Hematopoietic multipotent progenitor cell treated with erythropoietin and hydrocortisone succinate and interleukin-3 and kit ligand, for 8 days (in vitro differentiated cells): ENCODE measurements at regions not wholly inside any gene's neighbourhood (a gene's known extent, or its start where the extent isn't known, plus 50 kb on each side); places are given as distances from the start of the nearest gene placed in this dataset.

Source experiments
- DNase-seq: peaks from one replicate; pipeline ENCODE4 v3.0.0-alpha.2; 2015

- DNase-seq, result no peak
Observed at GRCh38 chr14:53501361-53502211, 348.5 kb upstream of the DDHD1 start.

GRCh38 chr14:53500191-53500590, 347.1 kb upstream of the DDHD1 start:
- DNase-seq, result no peak

- DNase-seq, result no peak
Observed at GRCh38 chr14:53496668-53497067, 343.5 kb upstream of the DDHD1 start.

GRCh38 chr14:53495846-53496343, 342.8 kb upstream of the DDHD1 start:
- DNase-seq, result no peak

GRCh38 chr14:53494587-53494986, 341.5 kb upstream of the DDHD1 start:
- no peak for DNase-seq

GRCh38 chr14:53493860-53494259, 340.7 kb upstream of the DDHD1 start:
- DNase-seq, result no peak

GRCh38 chr14:53493320-53493719, 340.2 kb upstream of the DDHD1 start:
- DNase-seq, result no peak

- DNase-seq, result no peak
Observed at GRCh38 chr14:53491884-53492277, 338.8 kb upstream of the DDHD1 start.

- DNase-seq, result no peak
Observed at GRCh38 chr14:53491256-53491883, 338.2 kb upstream of the DDHD1 start.

GRCh38 chr14:53478174-53478573, 325.1 kb upstream of the DDHD1 start:
- DNase-seq, result no peak

- DNase-seq, result no peak
Observed at GRCh38 chr14:53473480-53473879, 320.4 kb upstream of the DDHD1 start.

- DNase-seq, result no peak
Observed at GRCh38 chr14:53472306-53472705, 319.2 kb upstream of the DDHD1 start.

GRCh38 chr14:53470351-53471043, 317.4 kb upstream of the DDHD1 start:
- DNase-seq, result no peak

- no peak for DNase-seq
Observed at GRCh38 chr14:53468876-53469275, 315.8 kb upstream of the DDHD1 start.

GRCh38 chr14:53464376-53464775, 311.3 kb upstream of the DDHD1 start:
- DNase-seq, result no peak

GRCh38 chr14:53462931-53463778, 310.0 kb upstream of the DDHD1 start:
- no peak for DNase-seq

- DNase-seq, result no peak
Observed at GRCh38 chr14:53461858-53462257, 308.7 kb upstream of the DDHD1 start.

GRCh38 chr14:53460544-53460943, 307.4 kb upstream of the DDHD1 start:
- DNase-seq, result no peak

- DNase-seq, result no peak
Observed at GRCh38 chr14:53458368-53458814, 305.3 kb upstream of the DDHD1 start.

- DNase-seq, result no peak
Observed at GRCh38 chr14:53456931-53457330, 303.8 kb upstream of the DDHD1 start.

- no peak for DNase-seq
Observed at GRCh38 chr14:53452005-53452673, 299.0 kb upstream of the DDHD1 start.

- DNase-seq, result no peak
Observed at GRCh38 chr14:53450871-53451270, 297.7 kb upstream of the DDHD1 start.
